ENCODE measurements at regions not wholly inside any gene's neighbourhood (a gene's known extent, or its start where the extent isn't known, plus 50 kb on each side); places are given as distances from the start of the nearest gene placed in this dataset.

GRCh38 chr9:83144492-83144891 lies 81.5 kb upstream of the RASEF start (continued):
- no peak for TF ChIP-seq ZBTB33 (IDR thresholded peaks at IDR 0.05; ENCODE audit: extremely low read depth, insufficient replicate concordance, low read length)
- no peak for TF ChIP-seq EGR1 (IDR thresholded peaks at IDR 0.05; ENCODE audit: low read depth)

GRCh38 chr9:83142389-83142788 lies 79.4 kb upstream of the RASEF start:
- no peak overlapping the region for H3K9ac ChIP-seq (ENCODE audit: low read length)
- BruUV-seq (replicated peaks): no TSS peak
- H3K27me3 ChIP-seq (ENCODE audit: insufficient read depth, low read length): no peaks in the 10 kb centered on the region
- H3K4me3 ChIP-seq (replicated peaks in 1 of 2; ENCODE audit: low read depth in 1 of 2, low read length in 2 of 2): no peak overlapping the region
- no peaks in the 10 kb centered on the region for H3K9me2 ChIP-seq (ENCODE audit: insufficient read depth)
- no peak overlapping the region for H2AFZ ChIP-seq (ENCODE audit: low read depth, low read length, poor library complexity, severe bottlenecking)
- no peak for DNase-seq (ENCODE audit: low read depth, low spot score)
- ChIA-PET RAD21 (ENCODE audit: low non-redundant PET in 1 of 2, low total read pairs in 2 of 2, uncharacterized antibody in 2 of 2, unreplicated experiment in 2 of 2) (no interaction called here), CTCF (no interaction called here), POLR2A (no interaction called here)
- intact Hi-C loops (cut with micrococcal nuclease): no loop called here
- no peaks in the 10 kb centered on the region for H3K9me3 ChIP-seq (ENCODE audit: control insufficient read depth in 1 of 2, insufficient read depth in 1 of 2, low read depth in 1 of 2, low read length in 2 of 2)
- no peaks in the 10 kb centered on the region for H4K20me1 ChIP-seq (ENCODE audit: insufficient read depth)
- H3K4me1 ChIP-seq (ENCODE audit: control insufficient read depth in 1 of 2, insufficient read depth in 2 of 2, low read length in 2 of 2): no peaks in the 10 kb centered on the region
- H3K79me2 ChIP-seq (ENCODE audit: insufficient read depth, low read length): no peaks in the 10 kb centered on the region
- no peaks in the 10 kb centered on the region for H3K36me3 ChIP-seq (ENCODE audit: control insufficient read depth in 1 of 2, insufficient read depth in 2 of 2, low read length in 2 of 2)
- H3K4me2 ChIP-seq (ENCODE audit: low read length): no peak overlapping the region
- ATAC-seq: no peak
- no peak overlapping the region for H3K27ac ChIP-seq (ENCODE audit: low read depth, low read length)
- TF ChIP-seq EGR1 (IDR thresholded peaks at IDR 0.05; ENCODE audit: low read depth): no peak
- TF ChIP-seq EZH2 (IDR thresholded peaks at IDR 0.05): no peak
- no peak for TF ChIP-seq SRF (IDR thresholded peaks at IDR 0.05; ENCODE audit: low read depth)
- no peak for TF ChIP-seq ZBTB33 (IDR thresholded peaks at IDR 0.05; ENCODE audit: extremely low read depth, insufficient replicate concordance, low read length)
- no peak for TF ChIP-seq REST (IDR thresholded peaks at IDR 0.05; ENCODE audit: low read depth)
- no peak for TF ChIP-seq RAD21 (IDR thresholded peaks at IDR 0.05; ENCODE audit: low read depth)
- TF ChIP-seq TCF7L2 (IDR thresholded peaks at IDR 0.05; ENCODE audit: borderline replicate concordance, extremely low read depth, insufficient read depth, insufficient read length): no peak
- no peak for TF ChIP-seq ZFX (IDR thresholded peaks at IDR 0.05)
- no peak for TF ChIP-seq ZNF274 (IDR thresholded peaks at IDR 0.05; ENCODE audit: low read depth, low read length)
- no peak for TF ChIP-seq CEBPB (IDR thresholded peaks at IDR 0.05; ENCODE audit: low read depth)
- no peak for TF ChIP-seq ATF3 (IDR thresholded peaks at IDR 0.05)
- no peak for TF ChIP-seq CBX3 (IDR thresholded peaks at IDR 0.05; ENCODE audit: low read depth)
- no peak for TF ChIP-seq JUND (IDR thresholded peaks at IDR 0.05)
- TF ChIP-seq FOSL1 (IDR thresholded peaks at IDR 0.05; ENCODE audit: low read depth): no peak
- no peak for TF ChIP-seq YY1 (IDR thresholded peaks at IDR 0.05; ENCODE audit: extremely low read depth, insufficient replicate concordance, low read depth, low read length)
- TF ChIP-seq MAX (IDR thresholded peaks at IDR 0.05): no peak
- no peak for TF ChIP-seq POLR2AphosphoS5 (IDR thresholded peaks at IDR 0.05; ENCODE audit: low read depth, low read length)

Data from HCT116 (cell line).